HCT116 (cell line): ENCODE measurements at regions not wholly inside any gene's neighbourhood (a gene's known extent, or its start where the extent isn't known, plus 50 kb on each side); places are given as distances from the start of the nearest gene placed in this dataset.

Source experiments
- ATAC-seq: fragments of 200-7000 bp; cut with Tn5 transposase; 2 replicates; pipeline ENCODE4 v1.9.1; 2020; ENCODE audit warnings: mild to moderate bottlenecking, moderate library complexity
- BruUV-seq: library from RNA; stranded (reverse); fragments of 400-500 nt; replicated peaks from 2 replicates; lab custom pipeline; 2021; lab: Mats Ljungman, UMichigan
- CTCF ChIA-PET: fragments of 300-600 bp; sonication (Branson Sonifier 250); formaldehyde crosslinking; loops from one replicate; lab custom pipeline; 2021; ENCODE audit warnings: antibody characterized with exemption; lab: Charles Lee
- POLR2A ChIA-PET: fragments of 300-600, 350-600 bp; sonication (Branson Sonifier 250); formaldehyde crosslinking; loops from one replicate; lab custom pipeline; 2021; ENCODE audit warnings: antibody characterized with exemption; lab: Charles Lee
- RAD21 ChIA-PET, 2 experiments: fragments of 300-600 bp; sonication (Branson Sonifier 250); formaldehyde crosslinking; loops; one replicate each; lab custom pipeline; 2023; ENCODE audit warnings: low total read pairs in 2 of 2; ENCODE audit not compliant: uncharacterized antibody in 2 of 2, unreplicated experiment in 2 of 2, low non-redundant PET in 1 of 2; lab: Charles Lee
- DNase-seq: peaks from one replicate; pipeline ENCODE4 v3.0.0-alpha.2; 2010; ENCODE audit warnings: low read depth, low spot score
- H2AFZ ChIP-seq: fragments of 200-600 bp; shearing (Covaris generic), sonication (generic); 2 replicates; pipeline ENCODE4 v1.6.1; 2017; ENCODE audit warnings: low read depth, mixed run types, mixed read lengths, antibody characterized with exemption, low read length; ENCODE audit not compliant: poor library complexity, severe bottlenecking
- H3K27ac ChIP-seq: 2 replicates; pipeline ENCODE4 v1.5.1; 2012; ENCODE audit warnings: low read depth, low read length
- H3K27me3 ChIP-seq: fragments of 200-600 bp; sonication (generic); 2 replicates; pipeline ENCODE4 v1.6.1; 2016; ENCODE audit warnings: mixed run types, low read length, mixed read lengths; ENCODE audit not compliant: insufficient read depth
- H3K36me3 ChIP-seq, 2 experiments: fragments of 200-500 bp in 1 of 2; fragments of 200-600 bp in 1 of 2; sonication (Bioruptor generic) in 1 of 2; sonication (generic) in 1 of 2; 2 replicates each; pipeline versions ENCODE4 v1.5.1 to v1.6.1; 2014 to 2016; ENCODE audit warnings: low read length in 2 of 2, inconsistent platforms in 1 of 2, mixed read lengths in 1 of 2, mixed run types in 1 of 2; ENCODE audit not compliant: insufficient read depth in 2 of 2, control insufficient read depth in 1 of 2
- H3K4me1 ChIP-seq, 2 experiments: fragments of 200-600 bp in 1 of 2; sonication (generic) in 1 of 2; 2 replicates each; pipeline versions ENCODE4 v1.5.1 to v1.6.1; 2012 to 2017; ENCODE audit warnings: low read length in 2 of 2, inconsistent platforms in 1 of 2, mild to moderate bottlenecking in 1 of 2, mixed read lengths in 1 of 2, mixed run types in 1 of 2, moderate library complexity in 1 of 2; ENCODE audit not compliant: insufficient read depth in 2 of 2, control insufficient read depth in 1 of 2
- H3K4me2 ChIP-seq: fragments of 200-600 bp; sonication (generic); 2 replicates; pipeline ENCODE4 v1.6.1; 2017; ENCODE audit warnings: mixed run types, low read length, mixed read lengths
- H3K4me3 ChIP-seq, 2 experiments: fragments of 200-600 bp in 1 of 2; sonication (generic) in 1 of 2; replicated peaks in 1 of 2; 2 replicates each; pipeline ENCODE4 v1.5.1; 2011 to 2016; ENCODE audit warnings: low read length in 2 of 2, control low read depth in 1 of 2, low read depth in 1 of 2, mild to moderate bottlenecking in 1 of 2, mixed read lengths in 1 of 2, mixed run types in 1 of 2
- H3K79me2 ChIP-seq: fragments of 200-600 bp; sonication (generic); 2 replicates; pipeline ENCODE4 v1.6.1; 2017; ENCODE audit warnings: mild to moderate bottlenecking, mixed run types, low read length, moderate library complexity, mixed read lengths; ENCODE audit not compliant: insufficient read depth
- H3K9ac ChIP-seq: fragments of 200-600 bp; sonication (generic); 2 replicates; pipeline ENCODE4 v1.6.1; 2016; ENCODE audit warnings: low read length, mixed read lengths
- H3K9me2 ChIP-seq: fragments of 200-600 bp; sonication (generic), shearing (Covaris generic); 2 replicates; pipeline ENCODE4 v1.6.1; 2017; ENCODE audit warnings: mixed run types, mild to moderate bottlenecking, moderate library complexity; ENCODE audit not compliant: insufficient read depth
- H3K9me3 ChIP-seq, 2 experiments: fragments of 200-500 bp in 1 of 2; fragments of 200-600 bp in 1 of 2; sonication (Bioruptor generic) in 1 of 2; sonication (generic) in 1 of 2; 2 replicates each; pipeline ENCODE4 v1.6.1; 2014 to 2017; ENCODE audit warnings: low read length in 2 of 2, mixed read lengths in 2 of 2, inconsistent platforms in 1 of 2, low read depth in 1 of 2, mild to moderate bottlenecking in 1 of 2, mixed run types in 1 of 2, moderate library complexity in 1 of 2; ENCODE audit not compliant: control insufficient read depth in 1 of 2, insufficient read depth in 1 of 2
- H4K20me1 ChIP-seq: fragments of 200-600 bp; sonication (generic), shearing (Covaris generic); 2 replicates; pipeline ENCODE4 v1.6.1; 2017; ENCODE audit warnings: mixed run types, mild to moderate bottlenecking, moderate library complexity; ENCODE audit not compliant: insufficient read depth
- CBX3 ChIP-seq: IDR thresholded peaks from 2 replicates; pipeline ENCODE4 v1.6.1; 2012; ENCODE audit warnings: low read depth
- CTCF ChIP-seq, 3 experiments: fragments of 200-600 bp in 1 of 3; sonication (generic) in 1 of 3; IDR thresholded peaks in 2 of 3; conservative IDR thresholded peaks in 1 of 3; 2 replicates each; pipeline ENCODE4 v1.5.1; 2012 to 2017; ENCODE audit warnings: low read depth in 2 of 3, low read length in 2 of 3, antibody characterized with exemption in 1 of 3, borderline replicate concordance in 1 of 3, control low read depth in 1 of 3, mild to moderate bottlenecking in 1 of 3, mixed read lengths in 1 of 3, mixed run types in 1 of 3, moderate library complexity in 1 of 3; ENCODE audit not compliant: insufficient read depth in 1 of 3
- EGR1 ChIP-seq: IDR thresholded peaks from 2 replicates; pipeline ENCODE4 v1.6.1; 2012; ENCODE audit warnings: low read depth
- ELF1 ChIP-seq: IDR thresholded peaks from 2 replicates; pipeline ENCODE4 v1.6.1; 2012; ENCODE audit warnings: low read depth, borderline replicate concordance
- EZH2 ChIP-seq: fragments of 200-600 bp; sonication (generic); IDR thresholded peaks from 2 replicates; pipeline ENCODE4 v1.6.1; 2017; ENCODE audit warnings: antibody characterized with exemption, mixed run types
- EZH2phosphoT487 ChIP-seq: fragments of 200-600 bp; IDR thresholded peaks from 2 replicates; pipeline ENCODE4 v1.6.1; 2018; ENCODE audit warnings: antibody characterized with exemption, borderline replicate concordance
- FOSL1 ChIP-seq: IDR thresholded peaks from 2 replicates; pipeline ENCODE4 v1.6.1; 2012; ENCODE audit warnings: low read depth
- JUND ChIP-seq: IDR thresholded peaks from 2 replicates; pipeline ENCODE4 v1.6.1; 2012
- POLR2AphosphoS5 ChIP-seq: IDR thresholded peaks from 2 replicates; pipeline ENCODE4 v1.6.1; 2011; ENCODE audit warnings: mild to moderate bottlenecking, low read depth, low read length, moderate library complexity
- REST ChIP-seq: IDR thresholded peaks from 2 replicates; pipeline ENCODE4 v1.6.1; 2012; ENCODE audit warnings: low read depth
- SP1 ChIP-seq: IDR thresholded peaks from 2 replicates; pipeline ENCODE4 v1.6.1; 2012; ENCODE audit warnings: low read depth
- SRF ChIP-seq: IDR thresholded peaks from 2 replicates; pipeline ENCODE4 v1.6.1; 2012; ENCODE audit warnings: low read depth
- TCF7L2 ChIP-seq: IDR thresholded peaks from 2 replicates; pipeline ENCODE4 v1.7.0; 2011; ENCODE audit warnings: borderline replicate concordance, inconsistent platforms; ENCODE audit not compliant: insufficient read depth, insufficient read length; ENCODE audit errors: extremely low read depth
- YY1 ChIP-seq: IDR thresholded peaks from 2 replicates; pipeline ENCODE4 v1.6.1; 2011; ENCODE audit warnings: low read length, low read depth, moderate library complexity, mild to moderate bottlenecking; ENCODE audit not compliant: insufficient replicate concordance; ENCODE audit errors: extremely low read depth
- ZBTB33 ChIP-seq: IDR thresholded peaks from 2 replicates; pipeline ENCODE4 v1.6.1; 2011; ENCODE audit warnings: mild to moderate bottlenecking, low read length, moderate library complexity; ENCODE audit not compliant: insufficient replicate concordance; ENCODE audit errors: extremely low read depth
- ZFX ChIP-seq: fragments of 450-650 bp; IDR thresholded peaks from 2 replicates; pipeline ENCODE4 v1.6.1; 2017
- ZNF274 ChIP-seq: fragments of 200-500 bp; sonication (Bioruptor generic); IDR thresholded peaks from 2 replicates; pipeline ENCODE4 v1.6.1; 2014; ENCODE audit warnings: mild to moderate bottlenecking, low read depth, low read length, inconsistent platforms
- intact Hi-C: fragments of 100-400 bp; cut with micrococcal nuclease; formaldehyde crosslinking; loops from 2 replicates; pipeline ENCODE4 v1.10.0; 2022
- TF ChIP-seq, protein P1 (sequence below): IDR thresholded peaks from 2 replicates; pipeline ENCODE4 v1.6.1; 2012
- TF ChIP-seq, protein P2 (sequence below): IDR thresholded peaks from 2 replicates; pipeline ENCODE4 v1.6.1; 2012

DNA sequence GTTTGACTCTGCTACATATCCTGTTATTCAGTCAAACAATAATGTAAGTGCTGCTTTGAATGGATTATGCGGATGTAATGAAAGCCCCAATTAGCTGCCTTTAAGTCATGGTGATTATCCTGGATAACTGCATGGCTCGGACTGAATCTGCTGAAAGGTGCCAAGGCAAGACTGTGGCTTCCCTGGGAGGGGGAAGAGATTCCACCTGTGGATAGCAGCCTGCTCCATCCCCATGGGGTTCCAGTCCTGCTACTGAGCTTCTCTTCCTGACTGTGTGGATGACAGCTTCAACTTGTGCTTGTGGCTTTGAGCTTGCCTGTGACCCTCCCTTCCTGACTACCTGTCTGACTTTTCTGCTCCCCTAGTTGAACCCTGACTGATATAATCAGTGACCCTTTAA is 540.0 kb upstream of the GYPC start:
- no peak for TF ChIP-seq EZH2phosphoT487
- TF ChIP-seq, protein P1, sequence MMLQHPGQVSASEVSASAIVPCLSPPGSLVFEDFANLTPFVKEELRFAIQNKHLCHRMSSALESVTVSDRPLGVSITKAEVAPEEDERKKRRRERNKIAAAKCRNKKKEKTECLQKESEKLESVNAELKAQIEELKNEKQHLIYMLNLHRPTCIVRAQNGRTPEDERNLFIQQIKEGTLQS: no peak
- no peak for TF ChIP-seq TCF7L2
- no peak for TF ChIP-seq FOSL1
- TF ChIP-seq ZBTB33: no peak
- no peak for TF ChIP-seq ELF1
- no peak for TF ChIP-seq CTCF (IDR thresholded peaks at IDR 0.05 in 2 of 3, conservative IDR thresholded peaks at IDR 0.05 in 1 of 3; ENCODE audit: borderline replicate concordance in 1 of 3, insufficient read depth in 1 of 3, low read depth in 2 of 3, low read length in 2 of 3)
- TF ChIP-seq JUND: no peak
- TF ChIP-seq EZH2: no peak
- TF ChIP-seq ZFX: no peak
- no peak for TF ChIP-seq SP1
- no peak for TF ChIP-seq YY1
- no peak for TF ChIP-seq REST
- no peak for TF ChIP-seq EGR1
- no peak for TF ChIP-seq CBX3
- no peak for TF ChIP-seq POLR2AphosphoS5
- no peak for TF ChIP-seq ZNF274
- no peak for TF ChIP-seq SRF
- TF ChIP-seq, protein P2, sequence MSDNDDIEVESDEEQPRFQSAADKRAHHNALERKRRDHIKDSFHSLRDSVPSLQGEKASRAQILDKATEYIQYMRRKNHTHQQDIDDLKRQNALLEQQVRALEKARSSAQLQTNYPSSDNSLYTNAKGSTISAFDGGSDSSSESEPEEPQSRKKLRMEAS: no peak
- H3K79me2 ChIP-seq: no peaks in the 10 kb centered on the region
- H3K36me3 ChIP-seq: no peaks in the 10 kb centered on the region
- no peaks in the 10 kb centered on the region for H4K20me1 ChIP-seq
- CTCF ChIA-PET: no interaction called here
- H3K4me2 ChIP-seq: no peak overlapping the region
- ATAC-seq: no peak
- no peak overlapping the region for H3K27ac ChIP-seq
- H3K4me3 ChIP-seq: no peak overlapping the region
- no peak for DNase-seq
- no TSS peak for BruUV-seq
- no peak overlapping the region for H2AFZ ChIP-seq
- intact Hi-C loops: no loop called here
- RAD21 ChIA-PET: no interaction called here
- no peaks in the 10 kb centered on the region for H3K4me1 ChIP-seq
- H3K9me2 ChIP-seq: no peaks in the 10 kb centered on the region
- H3K9ac ChIP-seq: no peak overlapping the region
- POLR2A ChIA-PET: no interaction called here
- H3K27me3 ChIP-seq: no peaks in the 10 kb centered on the region
- peaks cover 4 to 35% of the 10 kb centered on the region in 2 experiments; a peak in 2 of 4 replicates for H3K9me3 ChIP-seq
